ENCODE measurements at regions not wholly inside any gene's neighbourhood (a gene's known extent, or its start where the extent isn't known, plus 50 kb on each side); places are given as distances from the start of the nearest gene placed in this dataset.

DNA sequence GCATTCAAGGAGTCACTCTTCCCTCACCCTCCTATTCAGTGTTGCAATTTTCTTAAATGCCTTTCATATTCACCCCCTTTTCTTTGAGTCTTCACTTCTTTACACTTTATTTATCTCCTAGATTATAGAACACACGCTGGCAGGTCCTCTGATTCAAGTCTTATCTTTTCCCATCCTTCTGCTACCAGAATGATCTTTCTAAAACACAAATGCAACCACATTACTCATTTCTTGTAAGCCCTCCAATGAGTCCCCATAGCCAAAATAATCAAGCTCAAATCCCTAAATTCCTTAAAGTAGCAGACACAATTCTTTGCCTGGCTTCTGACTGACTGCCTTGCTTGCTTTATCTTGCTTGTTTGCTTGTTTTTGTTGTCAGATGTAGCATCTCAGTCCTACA is 920.0 kb downstream of the TFAP2A start:
- no peak for ATAC-seq
- no peaks in the 10 kb centered on the region for H3K27me3 Mint-ChIP-seq (ENCODE audit: low read depth in 2 of 2)
- Histone ChIP-seq H3K4me3 (ENCODE audit: low read length) (no peak overlapping the region), H3K4me1 (ENCODE audit: control insufficient read depth, insufficient read depth, low read length) (no peaks in the 10 kb centered on the region), H3K27me3 (ENCODE audit: control insufficient read depth, insufficient read depth, low read length) (no peaks in the 10 kb centered on the region), H3K36me3 (ENCODE audit: control insufficient read depth, insufficient read depth, low read length) (no peaks in the 10 kb centered on the region), H3K9me3 (ENCODE audit: control insufficient read depth, insufficient read depth, low read length) (no peaks in the 10 kb centered on the region), H3K27ac (ENCODE audit: low read length) (no peak overlapping the region)
- H3K27ac Mint-ChIP-seq = no peak overlapping the region
- no peak overlapping the region for H3K4me3 Mint-ChIP-seq
- intact Hi-C loops (cut with micrococcal nuclease) = no loop called here
- peaks cover 20 to 25% of the 10 kb centered on the region in 2 donors for H3K9me3 Mint-ChIP-seq
- no peaks in the 10 kb centered on the region for H3K4me1 Mint-ChIP-seq
- no peak for DNase-seq
- 65% methylated on average over 1 of the region's 1 CpG for WGBS (ENCODE audit: insufficient coverage)
- TF ChIP-seq, protein P1, sequence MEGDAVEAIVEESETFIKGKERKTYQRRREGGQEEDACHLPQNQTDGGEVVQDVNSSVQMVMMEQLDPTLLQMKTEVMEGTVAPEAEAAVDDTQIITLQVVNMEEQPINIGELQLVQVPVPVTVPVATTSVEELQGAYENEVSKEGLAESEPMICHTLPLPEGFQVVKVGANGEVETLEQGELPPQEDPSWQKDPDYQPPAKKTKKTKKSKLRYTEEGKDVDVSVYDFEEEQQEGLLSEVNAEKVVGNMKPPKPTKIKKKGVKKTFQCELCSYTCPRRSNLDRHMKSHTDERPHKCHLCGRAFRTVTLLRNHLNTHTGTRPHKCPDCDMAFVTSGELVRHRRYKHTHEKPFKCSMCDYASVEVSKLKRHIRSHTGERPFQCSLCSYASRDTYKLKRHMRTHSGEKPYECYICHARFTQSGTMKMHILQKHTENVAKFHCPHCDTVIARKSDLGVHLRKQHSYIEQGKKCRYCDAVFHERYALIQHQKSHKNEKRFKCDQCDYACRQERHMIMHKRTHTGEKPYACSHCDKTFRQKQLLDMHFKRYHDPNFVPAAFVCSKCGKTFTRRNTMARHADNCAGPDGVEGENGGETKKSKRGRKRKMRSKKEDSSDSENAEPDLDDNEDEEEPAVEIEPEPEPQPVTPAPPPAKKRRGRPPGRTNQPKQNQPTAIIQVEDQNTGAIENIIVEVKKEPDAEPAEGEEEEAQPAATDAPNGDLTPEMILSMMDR (IDR thresholded peaks at IDR 0.05) = no peak
- H3K36me3 Mint-ChIP-seq = peaks cover 5% of the 10 kb centered on the region

DNA sequence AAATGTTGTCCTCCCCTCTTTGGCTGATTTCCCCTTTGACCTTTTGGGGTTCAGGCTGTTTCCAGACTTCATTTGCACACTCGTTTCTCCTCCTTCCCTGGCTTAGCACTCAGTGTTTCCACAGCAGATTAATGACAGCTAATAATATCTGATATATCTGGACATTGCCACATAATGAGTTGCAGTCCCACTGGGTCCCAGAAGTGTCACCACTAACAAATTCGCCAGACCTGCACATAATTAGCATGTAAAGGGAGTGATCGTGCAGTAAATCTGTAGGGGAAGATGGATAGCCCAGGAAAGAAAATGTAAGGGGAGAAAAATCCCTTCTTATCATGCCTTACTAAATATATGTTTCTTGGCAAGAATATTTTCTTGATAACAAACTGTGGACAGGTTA is 922.1 kb downstream of the TFAP2A start:
- TF ChIP-seq, protein P1 (IDR thresholded peaks at IDR 0.05) = no peak
- 50% methylated on average over 1 of the region's 3 CpGs for WGBS (ENCODE audit: insufficient coverage)
- H3K27me3 ChIP-seq (ENCODE audit: control insufficient read depth, insufficient read depth, low read length) = no peaks in the 10 kb centered on the region
- intact Hi-C loops (cut with micrococcal nuclease) = no loop called here
- H3K4me1 Mint-ChIP-seq = no peaks in the 10 kb centered on the region
- no peaks in the 10 kb centered on the region for H3K27me3 Mint-ChIP-seq (ENCODE audit: low read depth in 2 of 2)
- H3K4me3 ChIP-seq (ENCODE audit: low read length) = no peak overlapping the region
- no peaks in the 10 kb centered on the region for H3K4me1 ChIP-seq (ENCODE audit: control insufficient read depth, insufficient read depth, low read length)
- ATAC-seq (no peak), DNase-seq (no peak)
- H3K36me3 Mint-ChIP-seq = peaks cover 5% of the 10 kb centered on the region
- H3K36me3 ChIP-seq (ENCODE audit: control insufficient read depth, insufficient read depth, low read length) = no peaks in the 10 kb centered on the region
- no peak overlapping the region for H3K27ac ChIP-seq (ENCODE audit: low read length)
- no peaks in the 10 kb centered on the region for H3K9me3 ChIP-seq (ENCODE audit: control insufficient read depth, insufficient read depth, low read length)
- peaks cover 22 to 24% of the 10 kb centered on the region in 2 donors for H3K9me3 Mint-ChIP-seq
- H3K4me3 Mint-ChIP-seq = no peak overlapping the region
- no peak overlapping the region for H3K27ac Mint-ChIP-seq

GRCh38 chr6:9487128-9487527 is 927.7 kb downstream of the TFAP2A start:
- Histone ChIP-seq H3K4me3 (ENCODE audit: low read length) (no peak overlapping the region), H3K27ac (ENCODE audit: low read length) (no peak overlapping the region), H3K9me3 (ENCODE audit: control insufficient read depth, insufficient read depth, low read length) (no peaks in the 10 kb centered on the region), H3K4me1 (ENCODE audit: control insufficient read depth, insufficient read depth, low read length) (no peaks in the 10 kb centered on the region), H3K27me3 (ENCODE audit: control insufficient read depth, insufficient read depth, low read length) (no peaks in the 10 kb centered on the region), H3K36me3 (ENCODE audit: control insufficient read depth, insufficient read depth, low read length) (no peaks in the 10 kb centered on the region)
- H3K27ac Mint-ChIP-seq = no peak overlapping the region
- intact Hi-C loops (cut with micrococcal nuclease) = no loop called here
- no peaks in the 10 kb centered on the region for H3K27me3 Mint-ChIP-seq (ENCODE audit: low read depth in 2 of 2)
- peaks cover 11 to 12% of the 10 kb centered on the region in 2 donors for H3K9me3 Mint-ChIP-seq
- no peaks in the 10 kb centered on the region for H3K36me3 Mint-ChIP-seq
- 86% methylated on average over 3 of the region's 3 CpGs for WGBS (ENCODE audit: insufficient coverage)
- H3K4me3 Mint-ChIP-seq = no peak overlapping the region
- ATAC-seq (no peak), DNase-seq (no peak)
- TF ChIP-seq, protein P1 (IDR thresholded peaks at IDR 0.05) = no peak
- no peaks in the 10 kb centered on the region for H3K4me1 Mint-ChIP-seq

DNA sequence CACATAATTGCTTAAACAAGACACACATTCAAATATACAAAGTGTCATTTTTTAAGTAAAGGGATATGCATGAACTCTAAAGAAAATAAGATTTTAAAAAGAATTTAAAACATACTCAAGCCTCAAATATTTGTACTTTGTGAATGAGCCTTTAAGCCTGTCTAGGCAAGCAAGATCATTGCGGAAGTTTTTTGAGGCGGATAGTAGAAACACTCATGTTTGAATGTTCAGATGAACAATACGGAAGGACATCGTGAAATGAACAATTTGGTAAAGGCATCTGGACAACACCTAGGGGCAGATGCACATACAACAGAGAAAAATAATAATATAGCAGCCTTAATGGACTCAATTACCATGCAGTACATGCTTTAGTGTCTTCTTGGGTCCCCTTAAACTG is 928.9 kb downstream of the TFAP2A start:
- TF ChIP-seq, protein P1 (IDR thresholded peaks at IDR 0.05) = no peak
- Mint-ChIP-seq H3K4me3 (no peak overlapping the region), H3K36me3 (no peaks in the 10 kb centered on the region), H3K27ac (no peak overlapping the region), H3K9me3 (peaks cover 9 to 11% of the 10 kb centered on the region in 2 donors), H3K27me3 (ENCODE audit: low read depth in 2 of 2) (no peaks in the 10 kb centered on the region), H3K4me1 (no peaks in the 10 kb centered on the region)
- Histone ChIP-seq H3K9me3 (ENCODE audit: control insufficient read depth, insufficient read depth, low read length) (no peaks in the 10 kb centered on the region), H3K27ac (ENCODE audit: low read length) (no peak overlapping the region), H3K36me3 (ENCODE audit: control insufficient read depth, insufficient read depth, low read length) (no peaks in the 10 kb centered on the region), H3K4me1 (ENCODE audit: control insufficient read depth, insufficient read depth, low read length) (no peaks in the 10 kb centered on the region), H3K27me3 (ENCODE audit: control insufficient read depth, insufficient read depth, low read length) (no peaks in the 10 kb centered on the region), H3K4me3 (ENCODE audit: low read length) (no peak overlapping the region)
- WGBS (ENCODE audit: insufficient coverage) = 86% methylated on average over 4 of the region's 4 CpGs
- DNase-seq (no peak), ATAC-seq (no peak)
- intact Hi-C loops (cut with micrococcal nuclease) = no loop called here

All from natural killer cell (primary cell).